HL-60 (cell line): ENCODE measurements at regions not wholly inside any gene's neighbourhood (a gene's known extent, or its start where the extent isn't known, plus 50 kb on each side); places are given as distances from the start of the nearest gene placed in this dataset.

Experiments
- CTCF ChIP-seq: IDR thresholded peaks from one replicate; pipeline ENCODE4 v1.5.1; 2011; ENCODE audit warnings: low read length, control low read depth, inconsistent platforms; ENCODE audit not compliant: insufficient read depth
- GABPA ChIP-seq: IDR thresholded peaks from 2 replicates; pipeline ENCODE4 v1.6.1; 2012; ENCODE audit warnings: low read depth
- POLR2AphosphoS5 ChIP-seq: IDR thresholded peaks from 2 replicates; pipeline ENCODE4 v1.6.1; 2012; ENCODE audit warnings: low read depth
- REST ChIP-seq: IDR thresholded peaks from 2 replicates; pipeline ENCODE4 v1.6.1; 2012; ENCODE audit warnings: low read depth; ENCODE audit not compliant: insufficient replicate concordance
- SPI1 ChIP-seq: IDR thresholded peaks from 2 replicates; pipeline ENCODE4 v1.6.1; 2012; ENCODE audit warnings: low read depth, mild to moderate bottlenecking, borderline replicate concordance

- TF ChIP-seq CTCF (no peak), REST (no peak), POLR2AphosphoS5 (no peak), GABPA (no peak), SPI1 (no peak)
Observed at GRCh38 chr4:106650701-106651100, 282.1 kb upstream of the GIMD1 start.
